MM.1S (cell line): ENCODE measurements at regions not wholly inside any gene's neighbourhood (a gene's known extent, or its start where the extent isn't known, plus 50 kb on each side); places are given as distances from the start of the nearest gene placed in this dataset.

Experiments
- DNase-seq: peaks from one replicate; pipeline ENCODE4 v3.0.0-alpha.2; 2015
- H2AFZ ChIP-seq: fragments of 300-600 bp; sonication (generic); 2 replicates; pipeline ENCODE4 v1.6.0; 2016; ENCODE audit warnings: antibody characterized with exemption, low read length
- H3F3A ChIP-seq: fragments of 300-600 bp; sonication (generic); 2 replicates; pipeline ENCODE4 v1.6.1; 2016; ENCODE audit warnings: mild to moderate bottlenecking, antibody characterized with exemption, low read length, moderate library complexity, mixed read lengths; ENCODE audit not compliant: insufficient read depth
- H3K27ac ChIP-seq: fragments of 300-600 bp; sonication (generic); 2 replicates; pipeline ENCODE4 v1.5.1; 2016; ENCODE audit warnings: mild to moderate bottlenecking, low read length
- H3K27me3 ChIP-seq: fragments of 300-600 bp; sonication (generic); replicated peaks from 2 replicates; pipeline ENCODE4 v1.6.0; 2016; ENCODE audit warnings: low read length; ENCODE audit not compliant: insufficient read depth
- H3K36me3 ChIP-seq: fragments of 300-600 bp; sonication (generic); replicated peaks from 2 replicates; pipeline ENCODE4 v1.6.1; 2016; ENCODE audit warnings: mild to moderate bottlenecking, low read length, mixed read lengths; ENCODE audit not compliant: insufficient read depth
- H3K4me1 ChIP-seq: fragments of 300-600 bp; sonication (generic); 2 replicates; pipeline ENCODE4 v1.6.1; 2016; ENCODE audit warnings: low read length, mixed read lengths
- H3K4me2 ChIP-seq: fragments of 300-600 bp; sonication (generic); 2 replicates; pipeline ENCODE4 v1.6.0; 2016; ENCODE audit warnings: low read depth, low read length
- H3K4me3 ChIP-seq: fragments of 300-600 bp; sonication (generic); 2 replicates; pipeline ENCODE4 v1.5.1; 2016; ENCODE audit warnings: low read length, mixed read lengths
- H3K79me2 ChIP-seq: fragments of 300-600 bp; sonication (generic); 2 replicates; pipeline ENCODE4 v1.6.1; 2016; ENCODE audit warnings: mixed run types, low read length, mixed read lengths
- H3K9ac ChIP-seq: fragments of 300-600 bp; sonication (generic); 2 replicates; pipeline ENCODE4 v1.6.1; 2016; ENCODE audit warnings: low read length, mixed read lengths
- H3K9me2 ChIP-seq: fragments of 300-600 bp; sonication (generic); replicated peaks from 2 replicates; pipeline ENCODE4 v1.6.1; 2016; ENCODE audit warnings: mild to moderate bottlenecking, low read length, mixed read lengths; ENCODE audit not compliant: insufficient read depth
- H3K9me3 ChIP-seq: fragments of 300-600 bp; sonication (generic); replicated peaks from 2 replicates; pipeline ENCODE4 v1.6.1; 2016; ENCODE audit warnings: mild to moderate bottlenecking, low read length, mixed read lengths; ENCODE audit not compliant: insufficient read depth
- H4K20me1 ChIP-seq: fragments of 300-600 bp; sonication (generic); 2 replicates; pipeline ENCODE4 v1.6.1; 2016; ENCODE audit warnings: mild to moderate bottlenecking, low read length, moderate library complexity, mixed read lengths; ENCODE audit not compliant: insufficient read depth
- EZH2 ChIP-seq: fragments of 300-600 bp; sonication (generic); optimal IDR thresholded peaks from 2 replicates; pipeline ENCODE3; 2017; ENCODE audit warnings: low read depth, mild to moderate bottlenecking, antibody characterized with exemption, low read length, mixed read lengths
- EZH2phosphoT487 ChIP-seq: fragments of 300-600 bp; sonication (generic); IDR thresholded peaks from 2 replicates; pipeline ENCODE4 v1.6.1; 2018; ENCODE audit warnings: antibody characterized with exemption, low read length
- TF ChIP-seq, protein P1 (sequence below): fragments of 300-600 bp; sonication (generic); IDR thresholded peaks from 2 replicates; pipeline ENCODE4 v1.5.1; 2016; ENCODE audit warnings: antibody characterized with exemption, low read length, mixed read lengths

DNA sequence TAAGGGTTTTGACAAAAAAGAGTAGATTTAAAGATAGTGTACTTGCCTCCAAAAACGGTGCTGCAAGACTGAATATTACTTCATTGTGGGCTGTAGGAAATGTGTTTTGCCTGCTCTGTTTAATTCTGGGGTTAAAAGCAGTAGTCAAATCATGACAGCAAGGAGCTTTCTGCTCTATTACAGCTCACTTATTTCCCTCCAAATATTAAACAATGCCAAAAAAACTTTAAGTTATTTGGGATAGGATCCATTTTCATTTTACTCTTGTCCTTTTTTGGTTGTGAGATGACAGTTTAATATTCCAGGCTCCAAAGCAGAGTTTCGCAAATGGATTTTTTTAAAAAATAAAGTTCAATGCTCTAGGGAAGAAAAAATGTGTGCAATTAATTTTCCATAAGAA, 340.4 kb upstream of the RGMB start:
- DNase-seq, result no peak
- Histone ChIP-seq H3K27ac (no peak overlapping the region), H3K4me2 (no peak overlapping the region), H3K36me3 (no peaks in the 10 kb centered on the region), H3K4me3 (no peak overlapping the region), H2AFZ (no peak overlapping the region), H3F3A (no peaks in the 10 kb centered on the region; the same call in 1 of the 2 replicates), H4K20me1 (no peaks in the 10 kb centered on the region), H3K9ac (no peak overlapping the region), H3K9me2 (no peaks in the 10 kb centered on the region), H3K27me3 (peaks cover 18% of the 10 kb centered on the region), H3K79me2 (no peaks in the 10 kb centered on the region), H3K9me3 (no peaks in the 10 kb centered on the region), H3K4me1 (peaks cover 13% of the 10 kb centered on the region)
- TF ChIP-seq, protein P1, sequence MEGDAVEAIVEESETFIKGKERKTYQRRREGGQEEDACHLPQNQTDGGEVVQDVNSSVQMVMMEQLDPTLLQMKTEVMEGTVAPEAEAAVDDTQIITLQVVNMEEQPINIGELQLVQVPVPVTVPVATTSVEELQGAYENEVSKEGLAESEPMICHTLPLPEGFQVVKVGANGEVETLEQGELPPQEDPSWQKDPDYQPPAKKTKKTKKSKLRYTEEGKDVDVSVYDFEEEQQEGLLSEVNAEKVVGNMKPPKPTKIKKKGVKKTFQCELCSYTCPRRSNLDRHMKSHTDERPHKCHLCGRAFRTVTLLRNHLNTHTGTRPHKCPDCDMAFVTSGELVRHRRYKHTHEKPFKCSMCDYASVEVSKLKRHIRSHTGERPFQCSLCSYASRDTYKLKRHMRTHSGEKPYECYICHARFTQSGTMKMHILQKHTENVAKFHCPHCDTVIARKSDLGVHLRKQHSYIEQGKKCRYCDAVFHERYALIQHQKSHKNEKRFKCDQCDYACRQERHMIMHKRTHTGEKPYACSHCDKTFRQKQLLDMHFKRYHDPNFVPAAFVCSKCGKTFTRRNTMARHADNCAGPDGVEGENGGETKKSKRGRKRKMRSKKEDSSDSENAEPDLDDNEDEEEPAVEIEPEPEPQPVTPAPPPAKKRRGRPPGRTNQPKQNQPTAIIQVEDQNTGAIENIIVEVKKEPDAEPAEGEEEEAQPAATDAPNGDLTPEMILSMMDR, result no peak
- TF ChIP-seq EZH2phosphoT487 (no peak), EZH2 (no peak)

DNA sequence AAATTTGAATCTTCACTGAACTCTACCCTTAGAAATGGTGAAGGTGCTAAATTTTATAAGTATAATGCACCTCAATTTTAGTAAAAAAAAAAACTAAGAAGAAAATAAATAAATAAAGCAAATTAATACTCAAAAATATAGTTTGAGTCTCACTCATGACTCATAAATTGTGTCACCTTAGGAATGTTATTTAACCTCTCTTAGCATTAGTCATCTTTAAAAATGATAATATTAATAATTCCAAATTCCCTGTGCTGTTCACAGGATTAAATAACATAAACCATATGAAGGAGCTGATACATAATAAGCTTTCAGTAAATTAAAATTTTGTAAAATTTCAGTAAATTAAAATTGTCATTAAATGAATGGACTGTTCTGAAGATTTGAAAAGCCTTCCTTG, 339.8 kb upstream of the RGMB start:
- TF ChIP-seq EZH2phosphoT487 (no peak), EZH2 (no peak)
- TF ChIP-seq, protein P1, result no peak
- Histone ChIP-seq H3K4me2 (no peak overlapping the region), H2AFZ (no peak overlapping the region), H3F3A (no peaks in the 10 kb centered on the region; the same call in 1 of the 2 replicates), H3K27ac (no peak overlapping the region), H3K36me3 (no peaks in the 10 kb centered on the region), H4K20me1 (no peaks in the 10 kb centered on the region), H3K9me3 (no peaks in the 10 kb centered on the region), H3K4me3 (no peak overlapping the region), H3K79me2 (no peaks in the 10 kb centered on the region), H3K9me2 (no peaks in the 10 kb centered on the region), H3K4me1 (peaks cover 7% of the 10 kb centered on the region), H3K27me3 (peaks cover 17% of the 10 kb centered on the region), H3K9ac (no peak overlapping the region)
- DNase-seq, result no peak

DNA sequence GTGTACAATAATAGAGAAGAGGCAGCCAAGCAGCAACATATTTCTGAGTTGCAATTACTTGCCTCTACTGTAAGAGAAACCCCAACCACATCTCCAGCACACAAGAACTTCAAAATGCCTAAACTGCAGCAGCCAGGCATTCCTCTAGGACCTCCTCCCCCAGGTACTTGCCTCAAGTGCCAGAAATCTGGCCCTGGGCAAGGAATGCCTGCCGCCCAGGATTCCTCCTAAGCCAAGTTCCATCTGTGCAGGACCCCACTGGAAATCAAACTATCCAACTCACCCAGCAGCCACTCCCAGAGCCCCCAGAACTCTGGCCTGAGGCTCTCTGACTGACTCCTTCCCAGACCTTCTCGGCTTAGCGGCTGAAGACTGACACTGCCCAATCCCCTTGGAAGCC, 336.8 kb upstream of the RGMB start:
- Histone ChIP-seq H3K36me3 (no peaks in the 10 kb centered on the region), H3K9ac (no peak overlapping the region), H3K27me3 (no peaks in the 10 kb centered on the region), H3K4me2 (no peak overlapping the region), H3K79me2 (no peaks in the 10 kb centered on the region), H3K27ac (no peak overlapping the region), H4K20me1 (no peaks in the 10 kb centered on the region), H2AFZ (no peak overlapping the region), H3K4me1 (no peaks in the 10 kb centered on the region), H3K4me3 (no peak overlapping the region), H3K9me2 (no peaks in the 10 kb centered on the region), H3K9me3 (no peaks in the 10 kb centered on the region), H3F3A (no peaks in the 10 kb centered on the region)
- TF ChIP-seq EZH2phosphoT487 (no peak), EZH2 (no peak)
- TF ChIP-seq, protein P1, result no peak
- no peak for DNase-seq
